ENCODE measurements at regions not wholly inside any gene's neighbourhood (a gene's known extent, or its start where the extent isn't known, plus 50 kb on each side); places are given as distances from the start of the nearest gene placed in this dataset.
"Not testable (repeated sequence)": the region's sequence is repeated elsewhere in the genome, so short reads cannot be mapped to it uniquely, and the experiment has no call there.

DNA sequence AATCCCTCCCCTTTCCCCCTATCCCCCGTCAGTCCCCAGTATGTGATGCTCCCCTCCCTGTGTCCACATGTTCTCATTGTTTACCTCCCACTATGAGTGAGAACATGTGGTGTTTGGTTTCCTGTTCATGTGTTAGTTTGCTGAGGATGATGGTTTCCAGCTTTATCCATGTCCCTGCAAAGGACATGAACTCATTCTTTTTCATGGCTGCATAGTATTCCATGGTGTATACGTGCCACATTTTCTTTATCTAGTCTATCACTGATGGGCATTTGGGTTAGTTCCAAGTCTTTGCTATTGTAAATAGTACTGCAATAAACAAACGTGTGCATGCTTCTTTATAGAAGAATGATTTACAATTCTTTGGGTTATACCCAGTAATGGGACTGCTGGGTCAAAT lies 165.6 kb upstream of the TENM4 start:
- not testable (repeated sequence) for DNase-seq (ENCODE audit: low read depth in 2 of 2)

DNA sequence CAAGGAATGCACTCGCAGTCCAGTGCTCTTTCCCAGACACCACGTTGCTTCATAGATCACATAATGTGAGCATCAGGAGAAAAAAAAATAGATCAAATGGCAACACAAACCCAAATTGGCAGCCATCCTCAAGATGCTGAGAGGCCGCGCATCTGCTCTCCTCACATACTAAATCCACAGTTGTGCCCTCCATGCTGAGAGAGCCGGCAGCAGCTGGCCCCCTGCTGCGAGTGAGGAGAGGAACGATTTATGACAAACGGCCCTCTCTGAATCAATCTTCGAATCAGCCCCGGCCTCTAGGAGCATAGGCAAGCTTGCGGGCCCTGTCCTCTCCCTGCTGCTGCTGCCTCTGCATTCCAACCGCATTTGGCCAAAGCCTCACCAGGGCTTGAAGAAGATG lies 159.9 kb upstream of the TENM4 start:
- DNase-seq (ENCODE audit: low read depth in 2 of 2) = no peak

DNA sequence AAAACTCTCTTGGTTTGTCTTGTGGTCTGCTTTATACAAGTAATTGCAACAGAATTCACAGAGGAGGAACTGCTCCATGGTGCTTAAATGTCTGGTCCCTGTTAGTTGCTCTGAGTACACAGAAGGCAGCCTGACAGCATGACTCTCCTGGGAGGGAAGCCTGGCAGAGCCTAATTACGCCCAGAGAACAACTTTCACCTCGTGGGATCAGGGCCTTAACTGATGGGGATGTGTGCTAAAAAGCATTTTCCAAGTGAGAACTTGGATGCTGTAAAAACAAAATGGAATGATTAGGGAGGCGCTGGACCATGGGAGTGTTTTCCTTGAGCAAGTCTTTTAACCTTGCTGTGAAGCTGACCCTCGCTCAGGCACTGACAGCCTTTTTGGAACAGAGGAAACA lies 154.0 kb upstream of the TENM4 start:
- DNase-seq (ENCODE audit: low read depth in 2 of 2) = no peak

DNA sequence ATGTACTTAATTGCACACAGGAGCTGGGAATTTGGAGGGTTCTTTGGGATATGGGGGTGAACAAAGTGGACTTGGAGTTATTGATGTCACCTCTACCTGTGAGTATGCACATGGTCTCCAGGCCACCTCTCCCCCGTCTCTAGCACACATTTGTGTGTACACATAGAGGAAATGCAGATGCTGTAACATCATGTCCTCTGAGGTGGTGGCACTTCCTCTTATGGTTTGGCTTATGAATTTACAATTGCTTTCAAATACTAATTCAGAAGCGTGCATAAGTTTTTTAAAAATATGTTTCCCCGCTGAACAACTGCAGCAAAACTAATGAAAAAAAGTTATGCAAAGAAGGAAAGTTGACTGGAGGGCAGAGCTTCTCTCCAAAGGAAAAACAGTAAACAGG lies 152.0 kb upstream of the TENM4 start:
- DNase-seq (ENCODE audit: low read depth in 2 of 2) = no peak

DNA sequence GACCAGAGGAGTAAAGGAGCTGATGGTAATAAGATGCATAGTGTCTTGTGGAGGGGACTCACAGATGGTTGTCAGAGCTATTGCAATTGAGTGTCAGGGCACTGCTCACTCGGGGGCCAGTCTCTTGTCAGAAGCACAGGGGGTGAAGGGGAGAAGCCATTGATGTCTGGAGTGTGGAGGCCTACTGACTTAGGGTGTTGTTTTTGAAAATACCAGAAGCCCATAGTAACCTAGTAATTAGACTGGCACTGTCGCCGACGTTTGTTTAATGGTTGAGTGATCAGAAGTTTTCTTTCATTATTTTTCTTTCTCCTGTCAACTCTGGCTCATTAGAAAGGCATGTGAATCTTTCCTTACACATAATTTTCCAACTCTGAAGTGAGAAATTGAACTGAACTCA lies 151.6 kb upstream of the TENM4 start:
- no peak for DNase-seq (ENCODE audit: low read depth in 2 of 2)

DNA sequence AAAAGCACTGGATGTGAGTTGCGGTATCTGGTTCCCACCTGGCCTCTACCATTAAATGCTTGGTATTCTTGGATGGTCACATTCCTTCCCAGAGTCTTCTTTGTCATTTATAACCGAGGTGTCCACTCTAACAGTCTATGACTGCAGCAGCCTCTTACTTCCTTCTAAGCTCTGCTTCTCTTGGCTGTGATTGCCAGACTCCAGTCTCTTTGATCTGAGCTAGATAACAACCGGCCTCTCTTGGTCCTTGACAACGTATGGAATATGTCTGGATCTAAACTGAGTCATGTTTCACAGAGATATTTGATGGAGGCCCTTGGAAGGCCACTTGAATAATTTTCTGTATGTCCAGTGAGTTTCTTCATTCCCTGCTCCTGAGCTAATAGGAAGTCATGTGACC lies 141.6 kb upstream of the TENM4 start:
- no peak for DNase-seq (ENCODE audit: low read depth in 2 of 2)

DNA sequence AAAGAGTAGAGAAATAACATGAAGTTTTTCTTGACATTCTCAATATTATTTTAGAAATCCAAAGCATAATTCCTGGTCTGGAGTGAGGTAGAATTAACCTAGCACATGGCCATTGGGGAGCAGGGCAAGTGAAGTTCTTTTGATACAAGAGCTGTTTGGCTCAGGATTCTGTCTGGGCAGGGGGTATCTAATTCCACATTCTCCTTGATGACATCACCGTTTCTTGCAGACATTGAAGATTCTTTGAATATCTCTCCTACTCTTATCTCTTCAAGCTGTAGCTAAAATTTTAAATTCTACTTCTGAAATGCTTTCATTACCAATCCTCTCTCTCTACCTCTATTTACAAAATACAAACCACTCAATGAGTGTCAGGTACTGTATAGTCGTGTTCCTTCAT lies 138.2 kb upstream of the TENM4 start:
- DNase-seq (ENCODE audit: low read depth in 2 of 2) = no peak

DNA sequence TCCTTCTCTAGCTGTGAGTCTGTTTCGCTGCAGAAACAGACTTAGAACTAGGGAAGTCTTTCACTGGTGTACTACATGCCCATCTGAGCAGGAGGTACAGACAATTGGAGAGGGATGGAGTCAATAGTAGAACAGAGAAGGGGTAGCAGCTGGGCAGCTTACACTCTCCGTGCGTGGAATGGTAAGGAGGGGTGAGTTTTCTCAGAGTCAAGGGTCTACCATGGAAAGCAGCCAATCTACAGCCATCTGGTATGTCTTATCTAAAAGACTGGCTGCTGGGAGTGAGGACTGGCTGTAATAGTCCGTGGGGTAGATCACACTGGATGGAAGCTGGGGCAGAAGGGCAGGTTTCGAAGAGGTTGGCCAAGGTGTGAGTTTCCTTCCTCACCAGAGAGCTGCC lies 137.3 kb upstream of the TENM4 start:
- no peak for DNase-seq (ENCODE audit: low read depth in 2 of 2)

DNA sequence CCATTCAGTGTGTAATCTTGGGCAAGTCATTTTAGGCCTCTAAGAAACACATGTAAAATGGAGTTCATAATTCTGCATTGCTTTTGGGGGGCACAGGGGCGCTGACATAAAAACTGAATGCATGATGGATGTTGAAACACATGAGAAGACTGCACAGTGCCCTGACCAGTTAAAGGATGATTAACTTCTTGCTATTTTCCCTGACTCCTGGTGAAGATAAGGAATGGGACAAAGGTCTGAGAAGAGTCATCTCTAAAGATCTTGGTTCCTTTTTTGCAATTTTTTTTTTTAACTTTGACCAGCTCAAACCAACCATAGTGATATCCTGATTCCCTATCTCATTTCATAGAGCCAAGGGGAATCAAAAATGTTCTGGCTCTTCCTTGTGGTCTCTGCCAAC lies 134.9 kb upstream of the TENM4 start:
- DNase-seq (ENCODE audit: low read depth in 2 of 2) = no peak

DNA sequence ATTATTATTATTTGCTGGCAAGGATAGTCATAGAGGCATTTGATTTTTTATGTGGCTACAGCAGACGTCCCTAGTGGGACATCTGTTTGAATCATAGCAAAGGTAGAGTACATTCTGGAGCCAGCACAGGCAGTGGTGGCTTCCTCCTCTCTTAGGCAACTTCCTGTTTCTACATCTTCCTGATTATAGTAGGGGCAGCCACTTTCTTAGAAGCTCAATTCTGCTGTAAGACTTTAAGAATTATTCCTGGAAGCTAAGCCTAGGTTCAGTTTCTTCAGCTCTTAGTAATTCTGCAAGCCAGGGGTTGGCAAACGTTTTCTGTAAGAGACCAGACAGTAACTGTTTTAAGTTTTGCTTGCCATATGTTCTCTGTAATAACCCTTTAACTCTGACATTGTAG lies 129.3 kb upstream of the TENM4 start:
- no peak for DNase-seq (ENCODE audit: low read depth in 2 of 2)

DNA sequence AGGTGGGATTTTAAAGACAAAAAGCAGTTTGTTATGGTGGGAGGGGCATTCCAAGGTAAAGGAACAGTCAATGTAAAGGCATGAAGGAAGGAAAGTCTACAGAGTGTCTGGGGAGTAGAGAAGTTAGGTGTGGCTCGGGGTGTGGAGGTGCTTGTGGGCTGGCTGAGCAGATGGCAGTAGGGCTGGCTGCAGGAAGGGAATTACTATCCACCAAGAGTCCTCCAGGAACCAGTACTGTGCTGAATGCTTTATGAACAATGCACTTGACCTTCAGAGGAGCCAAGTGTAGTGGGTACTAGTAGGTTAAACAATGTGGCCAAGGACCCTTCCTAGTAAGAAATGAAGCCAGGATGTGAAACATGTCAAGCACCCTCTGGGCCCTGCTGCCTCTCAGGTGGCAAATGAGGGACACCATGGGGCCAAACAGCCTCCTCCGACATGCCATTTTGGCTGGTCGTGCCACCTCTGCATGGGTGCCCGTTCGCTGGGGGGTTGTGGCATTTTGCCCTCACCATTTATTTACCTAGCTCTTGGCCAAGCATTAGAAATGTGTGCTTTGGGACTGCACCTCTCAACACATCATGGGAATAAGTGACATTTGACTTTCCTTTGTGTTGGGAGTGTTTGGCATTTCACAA lies 123.6 kb upstream of the TENM4 start:
- DNase-seq (ENCODE audit: low read depth in 2 of 2) = no peak

DNA sequence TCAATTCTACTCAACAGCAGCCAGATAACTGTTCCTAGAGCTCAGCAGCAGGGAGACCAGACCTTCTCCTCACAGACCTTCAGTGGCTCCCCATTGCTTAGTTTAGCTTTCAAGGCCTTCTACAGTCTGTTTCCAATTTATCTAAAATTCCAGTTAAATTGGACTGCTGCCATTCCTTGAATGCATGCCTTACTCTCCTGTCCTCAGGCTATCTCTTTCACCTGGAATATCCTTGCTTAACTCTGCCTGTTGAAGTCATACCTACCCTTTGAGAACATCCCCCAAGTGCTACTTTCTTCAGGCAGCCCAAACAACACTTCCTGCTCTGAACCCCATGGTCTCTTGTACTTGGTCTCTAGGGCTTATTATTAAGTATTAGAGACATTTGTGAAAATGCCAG lies 120.7 kb upstream of the TENM4 start:
- no peak for DNase-seq (ENCODE audit: low read depth in 2 of 2)

DNA sequence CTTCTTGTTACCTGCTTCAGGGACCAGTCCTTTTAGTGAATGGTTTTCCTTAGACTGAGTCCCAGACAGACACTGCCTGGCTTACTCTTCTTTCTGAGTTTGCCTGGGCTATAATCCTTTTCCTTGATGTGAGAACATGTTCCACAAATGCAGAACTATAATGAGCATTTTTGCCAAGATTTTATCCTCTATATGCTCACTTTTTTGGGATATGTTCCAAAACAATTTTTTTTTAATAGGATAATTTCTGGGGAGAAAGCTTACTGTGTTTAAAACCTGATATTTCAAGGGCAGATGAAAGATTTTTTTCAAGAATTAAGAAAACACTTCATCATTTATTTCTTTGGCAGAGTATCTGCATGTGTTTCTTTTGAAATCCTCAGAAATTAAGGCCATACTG lies 110.0 kb upstream of the TENM4 start:
- no peak for DNase-seq (ENCODE audit: low read depth in 2 of 2)

DNA sequence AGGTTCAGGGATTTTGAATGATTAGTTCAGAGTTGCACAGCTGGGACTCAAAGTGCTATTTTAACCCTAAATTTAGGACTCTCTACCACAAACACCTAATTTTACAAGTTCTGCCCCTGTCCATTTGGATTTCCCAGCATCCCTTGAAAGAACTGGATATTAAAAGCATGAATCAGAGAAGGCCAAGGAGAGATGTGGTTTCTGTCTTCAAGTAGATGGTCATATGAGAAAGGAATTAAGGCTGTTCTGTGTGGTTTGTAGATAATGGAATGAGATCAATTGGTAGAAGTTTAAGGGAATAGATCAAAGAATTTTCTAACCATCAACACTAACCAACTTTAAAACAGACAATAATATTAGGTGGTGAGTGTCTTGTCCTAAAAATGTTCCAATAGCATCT lies 106.4 kb upstream of the TENM4 start:
- no peak for DNase-seq (ENCODE audit: low read depth in 2 of 2)

DNA sequence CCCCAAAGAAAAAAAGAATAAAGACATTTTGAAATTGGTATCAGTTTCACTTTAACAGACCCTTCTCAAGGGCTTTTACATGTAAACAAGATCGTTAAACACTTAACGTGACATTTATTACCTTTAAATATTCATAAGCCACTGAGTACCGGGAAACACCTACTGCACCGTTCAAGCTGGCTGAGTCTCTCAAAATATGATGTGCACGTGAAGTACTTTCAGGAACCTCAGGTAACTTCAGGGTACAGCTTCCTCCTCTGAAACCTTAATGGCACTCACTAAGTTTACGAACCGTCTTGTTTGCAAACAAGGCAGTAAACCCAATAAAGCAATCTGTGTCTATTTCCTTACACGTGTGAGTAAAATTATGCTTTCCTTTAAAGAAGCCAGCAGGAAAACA lies 105.5 kb upstream of the TENM4 start:
- DNase-seq (ENCODE audit: low read depth in 2 of 2) = no peak

DNA sequence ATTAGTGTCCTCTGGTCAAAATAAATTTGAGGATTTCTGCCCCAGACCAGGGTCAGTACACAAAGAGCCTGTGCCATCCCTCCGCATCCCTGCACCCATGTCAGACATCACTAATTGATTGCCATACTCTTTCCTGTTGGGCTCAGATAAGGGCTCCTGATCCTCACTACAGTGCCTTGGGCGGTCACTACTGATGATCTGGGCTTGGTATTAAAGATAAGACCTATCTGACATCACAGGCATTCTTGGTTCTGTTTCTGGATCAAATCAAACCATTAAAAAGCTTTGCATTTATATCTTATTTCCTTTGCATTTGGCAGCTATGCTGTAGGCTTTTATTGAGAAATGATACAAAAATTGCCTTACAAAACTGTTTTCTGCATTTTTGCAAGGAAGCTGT lies 103.5 kb upstream of the TENM4 start:
- no peak for DNase-seq (ENCODE audit: low read depth in 2 of 2)

DNA sequence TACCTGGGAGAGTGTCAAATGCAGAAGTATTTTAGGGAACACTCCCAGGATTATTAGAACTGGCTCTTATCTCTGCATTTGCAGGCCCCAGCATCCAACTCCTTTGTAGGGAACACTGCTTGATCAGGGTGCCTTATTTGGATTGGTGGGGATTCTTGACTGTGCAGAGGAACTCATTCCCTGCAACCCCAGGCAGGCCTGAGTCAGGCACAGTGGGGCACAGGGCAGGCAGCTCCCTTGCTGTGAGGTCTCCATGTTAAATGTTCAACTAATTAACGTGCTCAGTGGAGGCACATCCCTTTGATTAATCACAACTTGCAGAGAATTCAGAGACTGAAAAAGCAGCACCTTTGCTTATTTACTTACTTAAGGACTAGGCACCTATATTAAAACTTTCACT lies 102.3 kb upstream of the TENM4 start:
- no peak for DNase-seq (ENCODE audit: low read depth in 2 of 2)

DNA sequence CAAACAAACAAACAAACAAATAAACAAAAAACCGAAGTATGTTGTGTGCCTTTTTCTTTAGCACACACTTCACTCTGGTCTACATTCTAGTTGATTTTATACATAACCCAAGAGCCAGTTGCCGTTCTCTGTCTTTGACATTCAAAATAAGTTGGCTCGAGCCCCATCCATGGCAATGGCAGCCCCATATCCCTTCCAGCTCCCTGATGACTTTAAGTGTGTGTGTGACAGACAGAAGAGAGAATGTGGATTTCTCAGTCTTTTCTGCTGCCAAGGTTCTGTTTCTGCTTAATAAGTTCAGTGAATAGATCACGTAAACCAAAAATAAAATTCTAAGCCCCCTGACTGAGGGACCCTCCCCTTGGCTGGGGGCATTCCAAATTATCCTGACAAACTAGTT lies 100.6 kb upstream of the TENM4 start:
- no peak for DNase-seq (ENCODE audit: low read depth in 2 of 2)

DNA sequence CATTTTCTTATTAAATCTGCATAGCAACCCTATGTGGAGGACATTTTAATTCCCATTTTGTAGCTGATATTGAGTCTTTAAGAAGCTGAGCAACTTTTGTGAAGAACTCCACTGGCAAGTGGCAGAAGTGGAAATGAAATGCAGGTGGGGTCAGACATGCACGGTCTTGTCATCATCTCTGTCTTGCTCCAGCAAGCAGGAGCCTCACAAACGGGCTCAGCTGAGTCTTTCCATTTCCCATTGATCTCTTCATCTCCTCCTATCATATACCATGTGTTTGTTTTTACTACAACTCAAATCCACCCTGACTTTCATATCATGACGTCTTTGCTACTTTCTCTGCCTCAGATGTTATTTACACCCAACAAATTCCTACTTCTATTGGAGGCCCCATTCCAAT lies 97.9 kb upstream of the TENM4 start:
- DNase-seq (ENCODE audit: low read depth in 2 of 2) = no peak

DNA sequence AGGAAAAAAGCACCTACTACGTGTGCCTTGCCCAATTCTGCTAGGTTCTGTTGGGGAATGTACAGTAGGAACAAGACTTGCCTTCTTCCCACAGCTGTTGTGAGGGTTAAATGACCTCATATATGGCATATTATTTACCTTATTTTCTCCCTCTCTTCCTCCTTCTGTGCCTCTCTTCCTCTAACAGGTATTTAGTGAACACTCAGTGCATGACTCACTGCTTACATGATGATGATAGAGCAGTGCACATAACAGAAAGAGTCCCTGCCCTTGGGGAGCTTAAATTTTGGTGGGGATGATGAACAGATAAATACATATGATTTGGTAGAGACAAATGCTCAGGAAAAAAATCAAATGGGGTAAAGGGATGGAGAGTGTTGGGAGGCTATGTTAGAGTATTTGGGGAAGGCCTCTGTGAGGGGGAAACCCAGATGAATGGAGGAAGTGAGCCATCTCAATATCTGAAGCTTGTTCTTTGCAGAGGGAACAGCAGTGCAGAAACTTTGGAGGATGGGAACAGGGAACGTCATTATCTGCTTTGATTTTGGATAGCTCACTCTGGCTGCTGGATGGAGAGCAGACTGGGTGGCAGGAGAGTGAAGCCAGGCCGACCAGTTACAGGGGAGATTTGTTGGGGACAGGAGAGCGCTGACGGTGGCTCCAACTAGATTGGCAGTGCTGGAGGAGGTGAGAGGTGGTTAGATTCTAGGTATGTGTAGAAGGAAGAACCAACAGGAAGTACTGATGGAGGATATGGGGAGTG lies 95.5 kb upstream of the TENM4 start:
- DNase-seq (ENCODE audit: low read depth in 2 of 2) = no peak

DNA sequence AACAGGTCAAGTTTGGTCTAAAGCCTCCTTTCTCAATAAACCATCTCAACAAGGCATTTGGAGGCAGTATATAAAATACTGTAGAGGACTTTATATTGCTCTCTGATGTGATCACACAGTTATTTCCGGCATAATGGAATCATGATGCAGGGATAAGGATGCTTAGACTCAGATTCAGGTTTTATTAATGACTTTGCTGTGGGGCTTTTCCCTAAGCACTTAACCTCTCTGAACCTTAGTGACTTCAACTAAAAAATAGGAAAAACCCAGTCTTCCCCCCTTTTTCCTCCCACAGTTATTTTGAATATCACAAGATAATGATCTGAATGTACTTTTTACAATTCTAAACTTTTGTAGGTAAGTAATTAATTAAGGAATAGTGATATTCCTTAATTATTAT lies 94.8 kb upstream of the TENM4 start:
- DNase-seq (ENCODE audit: low read depth in 2 of 2) = no peak

DNA sequence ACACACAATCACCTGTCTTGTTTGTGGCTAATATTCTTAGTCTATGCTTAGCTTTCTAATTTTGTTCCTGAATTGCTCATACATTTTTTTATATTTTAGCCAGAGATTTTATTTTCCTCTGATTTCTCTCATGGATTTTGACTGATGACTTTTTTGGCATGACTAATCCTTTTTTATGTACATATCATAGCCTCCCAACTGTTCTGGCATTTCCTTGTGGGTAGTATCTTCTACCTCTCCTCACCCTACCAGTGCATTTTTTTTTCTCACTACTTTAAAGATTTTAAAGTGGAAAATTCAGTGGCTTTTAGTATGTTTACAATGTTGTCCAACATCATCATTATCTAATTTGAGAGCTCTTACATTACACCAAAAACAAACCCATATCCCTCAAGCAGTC lies 84.4 kb upstream of the TENM4 start:
- DNase-seq (ENCODE audit: low read depth in 2 of 2) = no peak

DNA sequence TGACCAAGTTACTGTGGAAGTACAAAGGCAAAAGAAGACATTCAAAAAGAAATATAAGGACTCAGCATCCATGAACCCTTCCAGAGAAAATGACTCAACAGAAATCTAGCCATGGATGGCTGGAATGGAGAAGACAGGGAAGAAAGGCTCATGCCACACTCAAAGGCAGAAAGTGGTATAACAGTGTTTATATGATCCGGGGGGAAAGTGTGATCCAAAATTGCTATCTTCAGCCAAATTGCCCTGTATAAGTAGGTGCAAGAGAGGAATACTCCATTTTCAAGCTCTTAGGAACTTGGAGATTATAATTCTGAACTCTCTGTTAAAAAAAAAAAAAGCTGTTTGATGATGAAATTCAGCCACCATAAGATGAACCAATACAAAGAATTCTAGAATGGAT lies 81.8 kb upstream of the TENM4 start:
- no peak for DNase-seq (ENCODE audit: low read depth in 2 of 2)

DNA sequence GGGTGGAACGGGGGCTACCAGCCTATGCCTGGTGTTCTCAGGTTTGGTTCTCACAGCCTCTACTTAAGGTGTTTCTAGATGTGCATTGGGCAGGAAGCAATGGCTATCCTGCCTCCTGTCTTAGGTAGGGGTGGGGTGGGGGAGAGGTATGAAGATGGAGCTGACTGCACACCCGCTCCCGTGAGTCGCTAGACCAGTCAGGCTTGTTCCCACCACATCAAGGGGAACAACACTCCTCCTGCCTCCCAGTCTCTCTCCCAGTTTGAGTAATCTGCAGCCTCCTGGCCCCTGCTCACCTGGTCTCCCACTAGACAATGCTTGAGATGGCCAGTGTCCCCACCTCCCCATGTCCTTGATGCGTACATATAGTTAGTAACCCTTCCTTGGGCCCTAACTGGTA lies 79.3 kb upstream of the TENM4 start:
- no peak for DNase-seq (ENCODE audit: low read depth in 2 of 2)
